ENCODE measurements at regions not wholly inside any gene's neighbourhood (a gene's known extent, or its start where the extent isn't known, plus 50 kb on each side); places are given as distances from the start of the nearest gene placed in this dataset.

- TF ChIP-seq, protein P1, sequence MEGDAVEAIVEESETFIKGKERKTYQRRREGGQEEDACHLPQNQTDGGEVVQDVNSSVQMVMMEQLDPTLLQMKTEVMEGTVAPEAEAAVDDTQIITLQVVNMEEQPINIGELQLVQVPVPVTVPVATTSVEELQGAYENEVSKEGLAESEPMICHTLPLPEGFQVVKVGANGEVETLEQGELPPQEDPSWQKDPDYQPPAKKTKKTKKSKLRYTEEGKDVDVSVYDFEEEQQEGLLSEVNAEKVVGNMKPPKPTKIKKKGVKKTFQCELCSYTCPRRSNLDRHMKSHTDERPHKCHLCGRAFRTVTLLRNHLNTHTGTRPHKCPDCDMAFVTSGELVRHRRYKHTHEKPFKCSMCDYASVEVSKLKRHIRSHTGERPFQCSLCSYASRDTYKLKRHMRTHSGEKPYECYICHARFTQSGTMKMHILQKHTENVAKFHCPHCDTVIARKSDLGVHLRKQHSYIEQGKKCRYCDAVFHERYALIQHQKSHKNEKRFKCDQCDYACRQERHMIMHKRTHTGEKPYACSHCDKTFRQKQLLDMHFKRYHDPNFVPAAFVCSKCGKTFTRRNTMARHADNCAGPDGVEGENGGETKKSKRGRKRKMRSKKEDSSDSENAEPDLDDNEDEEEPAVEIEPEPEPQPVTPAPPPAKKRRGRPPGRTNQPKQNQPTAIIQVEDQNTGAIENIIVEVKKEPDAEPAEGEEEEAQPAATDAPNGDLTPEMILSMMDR (IDR thresholded peaks at IDR 0.05) = no peak
- Mint-ChIP-seq H3K36me3 (ENCODE audit: low read depth) (no peaks in the 10 kb centered on the region), H3K27ac (no peak overlapping the region), H3K27me3 (peaks cover 9% of the 10 kb centered on the region), H3K9me3 (no peaks in the 10 kb centered on the region), H3K4me3 (no peak overlapping the region), H3K4me1 (ENCODE audit: low read depth) (peaks cover 3% of the 10 kb centered on the region)
- ChIA-PET CTCF (no interaction called here), POLR2A (no interaction called here)
- intact Hi-C loops (cut with micrococcal nuclease) = no loop called here
- ATAC-seq (no peak), DNase-seq (no peak)
Measured at GRCh38 chr1:162919034-162919433, 58.1 kb upstream of the CCDC190 start.

DNA sequence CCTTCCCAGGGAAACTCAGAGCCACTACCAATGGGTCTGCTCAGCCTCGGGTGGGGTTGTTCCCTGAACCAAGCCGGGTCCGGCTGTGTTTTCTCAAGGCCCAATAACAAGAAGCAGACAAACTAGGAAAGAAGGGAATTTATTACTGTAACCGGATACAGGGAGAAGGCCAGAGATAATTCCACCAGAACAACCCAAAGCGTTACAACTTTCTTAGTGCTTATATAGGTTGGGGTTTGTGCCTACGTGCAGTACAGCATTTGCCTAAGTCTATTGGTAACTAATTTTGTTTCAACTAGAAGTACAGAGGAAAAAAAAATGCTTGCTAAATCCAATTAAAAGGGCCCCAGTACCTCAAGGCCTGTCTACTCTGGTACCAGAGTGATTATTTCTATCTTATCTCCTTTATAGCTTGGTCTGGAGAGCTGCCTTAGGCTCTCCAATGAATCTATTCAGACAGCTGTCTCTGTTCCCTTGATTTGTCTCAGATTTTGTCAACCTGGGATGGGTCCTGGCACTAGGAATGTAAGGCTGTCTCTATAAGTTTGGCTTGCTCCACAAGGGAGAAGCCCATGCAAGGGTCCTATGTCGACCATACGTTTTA is 57.3 kb upstream of the CCDC190 start:
- ATAC-seq (no peak), DNase-seq (no peak)
- Mint-ChIP-seq H3K4me3 (no peak overlapping the region), H3K27ac (no peak overlapping the region), H3K4me1 (ENCODE audit: low read depth) (peaks cover 3% of the 10 kb centered on the region), H3K36me3 (ENCODE audit: low read depth) (no peaks in the 10 kb centered on the region), H3K27me3 (peaks cover 9% of the 10 kb centered on the region), H3K9me3 (no peaks in the 10 kb centered on the region)
- TF ChIP-seq, protein P1 (IDR thresholded peaks at IDR 0.05) = no peak
- CTCF ChIA-PET = no interaction called here
- intact Hi-C loops (cut with micrococcal nuclease) = no loop called here
- POLR2A ChIA-PET = no interaction called here

DNA sequence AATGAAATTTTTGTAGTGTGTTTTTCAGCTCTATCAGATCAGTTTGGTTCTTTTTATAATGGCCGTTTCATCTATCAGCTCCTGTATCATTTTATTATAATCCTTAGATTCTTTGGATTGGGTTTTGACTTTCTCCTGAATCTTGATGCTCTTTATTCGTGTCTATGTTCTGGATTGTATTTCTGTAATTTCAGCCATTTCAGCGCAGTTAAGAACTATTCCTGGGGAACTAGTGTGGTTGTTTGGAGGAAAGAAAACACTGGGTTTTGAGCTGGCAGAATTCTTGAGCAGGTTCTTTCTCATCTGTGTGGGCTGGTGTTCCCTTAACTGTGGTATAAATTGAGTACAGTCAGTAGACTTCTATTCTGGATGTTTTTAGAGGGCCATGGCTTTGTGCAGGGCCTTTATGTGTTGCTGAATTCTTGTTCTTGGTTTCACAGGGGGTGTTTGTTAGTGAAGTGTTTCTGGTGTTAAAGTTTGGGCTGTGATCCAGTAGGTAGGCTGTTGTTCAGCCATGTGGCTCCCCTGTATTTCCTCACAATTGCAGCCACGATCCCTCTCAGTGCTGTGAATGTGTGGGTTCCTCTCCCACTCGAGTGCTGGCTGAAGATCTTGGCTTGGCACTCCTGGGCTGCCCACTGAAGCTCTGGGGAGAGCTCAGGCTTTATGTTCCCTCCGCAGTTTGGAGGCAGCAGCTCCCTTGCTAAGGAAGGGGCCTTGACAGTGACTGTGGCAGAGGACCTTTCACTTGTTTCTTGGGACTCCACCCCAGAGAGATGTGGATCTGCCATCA is 56.0 kb upstream of the CCDC190 start:
- Mint-ChIP-seq H3K27me3 (peaks cover 8% of the 10 kb centered on the region), H3K9me3 (peaks cover 5% of the 10 kb centered on the region), H3K36me3 (ENCODE audit: low read depth) (no peaks in the 10 kb centered on the region), H3K27ac (no peak overlapping the region), H3K4me3 (no peak overlapping the region), H3K4me1 (ENCODE audit: low read depth) (peaks cover under 1% of the 10 kb centered on the region)
- ChIA-PET CTCF (no interaction called here), POLR2A (no interaction called here)
- TF ChIP-seq, protein P1 (IDR thresholded peaks at IDR 0.05) = no peak
- ATAC-seq (no peak), DNase-seq (no peak)
- intact Hi-C loops (cut with micrococcal nuclease) = no loop called here

- TF ChIP-seq, protein P1 (IDR thresholded peaks at IDR 0.05) = no peak
- Mint-ChIP-seq H3K9me3 (peaks cover 6% of the 10 kb centered on the region), H3K4me1 (ENCODE audit: low read depth) (no peaks in the 10 kb centered on the region), H3K27me3 (peaks cover 6% of the 10 kb centered on the region), H3K4me3 (no peak overlapping the region), H3K36me3 (ENCODE audit: low read depth) (no peaks in the 10 kb centered on the region), H3K27ac (no peak overlapping the region)
- DNase-seq (no peak), ATAC-seq (no peak)
- intact Hi-C loops (cut with micrococcal nuclease) = no loop called here
- ChIA-PET POLR2A (no interaction called here), CTCF (no interaction called here)
Measured at GRCh38 chr1:162916407-162916806, 55.4 kb upstream of the CCDC190 start.

GRCh38 chr1:162914601-162915000 is 53.6 kb upstream of the CCDC190 start:
- CTCF ChIA-PET = interaction anchor here (1.2 kb wide), 1 partner anchor 67 kb away, joined by 4 read pairs; no protein-coding TSS in a partner anchor
- Mint-ChIP-seq H3K4me1 (ENCODE audit: low read depth) (no peaks in the 10 kb centered on the region), H3K36me3 (ENCODE audit: low read depth) (no peaks in the 10 kb centered on the region), H3K4me3 (no peak overlapping the region), H3K27ac (no peak overlapping the region), H3K9me3 (peaks cover 6% of the 10 kb centered on the region), H3K27me3 (peaks cover 2% of the 10 kb centered on the region)
- DNase-seq (no peak), ATAC-seq (no peak)
- POLR2A ChIA-PET = interaction anchor here (0.6 kb wide), 1 partner anchor 10 kb away, joined by 3 read pairs; no protein-coding TSS in a partner anchor
- TF ChIP-seq, protein P1 (IDR thresholded peaks at IDR 0.05) = no peak
- intact Hi-C loops (cut with micrococcal nuclease) = no loop called here

Measured in activated CD8-positive, alpha-beta T cell treated with anti-CD3 and anti-CD28 coated beads for 36 hours (primary cell).